A549 (cell line): ENCODE measurements at regions not wholly inside any gene's neighbourhood (a gene's known extent, or its start where the extent isn't known, plus 50 kb on each side); places are given as distances from the start of the nearest gene placed in this dataset.

ENCODE experiments used
- ATAC-seq, 2 experiments: fragments of 200-7000 bp in 1 of 2; fragments of >200 bp in 1 of 2; cut with Nextera tagmentation in 1 of 2; cut with Tn5 transposase in 1 of 2; 3 replicates each; pipeline versions ENCODE4 v1.8.0 to v1.9.1; 2018 to 2020; ENCODE audit warnings: mild to moderate bottlenecking in 1 of 2, moderate library complexity in 1 of 2
- CTCF ChIA-PET: fragments of 300-600 bp; sonication (Branson Sonifier 250); formaldehyde crosslinking; extraction: SDS; loops from one replicate; lab custom pipeline; 2021; ENCODE audit warnings: antibody characterized with exemption, inconsistent platforms; lab: Yijun Ruan, JAX
- POLR2A ChIA-PET: fragments of 350-600 bp; formaldehyde crosslinking; extraction: SDS; loops from one replicate; lab custom pipeline; 2021; ENCODE audit warnings: antibody characterized with exemption, inconsistent platforms; lab: Yijun Ruan, JAX
- DNase-seq, 2 experiments: peaks; one replicate each; pipeline versions ENCODE4 v3.0.0 to v3.0.0-alpha.2; 2011 to 2016; ENCODE audit warnings: low read depth in 1 of 2, low spot score in 1 of 2
- FAIRE-seq: peaks from 2 replicates; lab custom pipeline; 2011; peaks lifted over from hg19 to GRCh38; lab: Jason Lieb, UNC
- H3K27ac ChIP-seq, 2 experiments: fragments of >200 bp; sonication (Bioruptor Twin); formaldehyde crosslinking; 3 replicates each; pipeline ENCODE4 v1.5.1; 2016 to 2017
- H3K4me1 ChIP-seq: fragments of >200 bp; sonication (Bioruptor Twin); formaldehyde crosslinking; 3 replicates; pipeline ENCODE4 v1.6.1; 2016
- H3K4me2 ChIP-seq: fragments of >200 bp; sonication (Bioruptor Twin); formaldehyde crosslinking; 3 replicates; pipeline ENCODE4 v1.6.1; 2016
- H3K4me3 ChIP-seq: fragments of >200 bp; sonication (Bioruptor Twin); formaldehyde crosslinking; 3 replicates; pipeline ENCODE4 v1.5.1; 2016
- H3K9me3 ChIP-seq: fragments of >200 bp; sonication (Bioruptor Twin); formaldehyde crosslinking; 3 replicates; pipeline ENCODE4 v1.6.1; 2016
- CHD2 ChIP-seq: fragments of 150-350 bp; IDR thresholded peaks from 2 replicates; pipeline ENCODE4 v1.6.1; 2014; ENCODE audit warnings: low read length; ENCODE audit not compliant: partially characterized antibody
- CHD4 ChIP-seq: fragments of 200-600 bp; sonication (generic); IDR thresholded peaks from 2 replicates; pipeline ENCODE4 v1.6.1; 2016; ENCODE audit warnings: antibody characterized with exemption, mild to moderate bottlenecking, borderline replicate concordance
- E2F6 ChIP-seq: IDR thresholded peaks from 2 replicates; pipeline ENCODE4 v1.6.1; 2012; ENCODE audit warnings: low read depth, borderline replicate concordance
- EP300 ChIP-seq, 2 experiments: fragments of >200 bp; sonication (Bioruptor Twin); formaldehyde crosslinking; IDR thresholded peaks; 2 replicates in 1 of 2; 3 replicates in 1 of 2; pipeline ENCODE4 v1.6.1; 2016 to 2017
- ESRRA ChIP-seq: fragments of 150-350 bp; IDR thresholded peaks from 2 replicates; pipeline ENCODE4 v1.6.1; 2014; ENCODE audit warnings: mild to moderate bottlenecking, low read length, borderline replicate concordance
- FOSL2 ChIP-seq, 2 experiments: fragments of 450-650 bp in 1 of 2; fragments of >200 bp in 1 of 2; sonication (Bioruptor Twin) in 1 of 2; formaldehyde crosslinking; IDR thresholded peaks; 2 replicates each; pipeline versions ENCODE4 v1.5.0 to v1.6.1; 2016 to 2020; ENCODE audit warnings: mild to moderate bottlenecking in 1 of 2, moderate library complexity in 1 of 2
- GATA3 ChIP-seq: IDR thresholded peaks from 2 replicates; pipeline ENCODE4 v1.6.1; 2012; ENCODE audit warnings: borderline replicate concordance
- HDAC2 ChIP-seq: fragments of 200-600 bp; sonication (generic); IDR thresholded peaks from 2 replicates; pipeline ENCODE4 v1.6.1; 2016
- HES2 ChIP-seq: fragments of >200 bp; sonication (Bioruptor Twin); formaldehyde crosslinking; IDR thresholded peaks from 2 replicates; pipeline ENCODE4 v1.6.1; 2016
- HEYL ChIP-seq: fragments of 250-450 bp; sonication (Bioruptor Pico); IDR thresholded peaks from 2 replicates; pipeline ENCODE4 v1.8.0; 2021; ENCODE audit warnings: mild to moderate bottlenecking, moderate library complexity
- HMGXB4 ChIP-seq: fragments of 250-450 bp; sonication (Bioruptor Pico); IDR thresholded peaks from 2 replicates; pipeline ENCODE4 v1.5.0; 2021; ENCODE audit warnings: mild to moderate bottlenecking, moderate library complexity, borderline replicate concordance
- HOXA7 ChIP-seq: fragments of 250-450 bp; sonication (Bioruptor Pico); IDR thresholded peaks from 2 replicates; pipeline ENCODE4 v1.5.0; 2020; ENCODE audit warnings: mild to moderate bottlenecking, moderate library complexity
- HOXB13 ChIP-seq: fragments of 250-450 bp; sonication (Bioruptor Pico); IDR thresholded peaks from 2 replicates; pipeline ENCODE4 v1.5.0; 2020; ENCODE audit warnings: low read depth, mild to moderate bottlenecking, moderate library complexity
- JUN ChIP-seq, 2 experiments: fragments of >200 bp; sonication (Bioruptor Twin); formaldehyde crosslinking; IDR thresholded peaks; 2 replicates in 1 of 2; 3 replicates in 1 of 2; pipeline ENCODE4 v1.6.1; 2016 to 2017
- JUNB ChIP-seq: fragments of >200 bp; sonication (Bioruptor Twin); formaldehyde crosslinking; IDR thresholded peaks from 2 replicates; pipeline ENCODE4 v1.6.1; 2016
- KDM1A ChIP-seq: fragments of 200-600 bp; sonication (generic); IDR thresholded peaks from 2 replicates; pipeline ENCODE4 v1.6.1; 2016; ENCODE audit warnings: low read depth, mild to moderate bottlenecking
- MAFK ChIP-seq: fragments of 450-650 bp; IDR thresholded peaks from 2 replicates; pipeline ENCODE4 v1.6.1; 2014; ENCODE audit not compliant: partially characterized antibody
- MAX ChIP-seq: IDR thresholded peaks from 2 replicates; pipeline ENCODE4 v1.6.1; 2012
- MAZ ChIP-seq: fragments of 150-350 bp; IDR thresholded peaks from 2 replicates; pipeline ENCODE4 v1.6.1; 2014; ENCODE audit warnings: antibody characterized with exemption, low read depth, low read length, borderline replicate concordance
- NPAS2 ChIP-seq: fragments of 250-450 bp; sonication (Bioruptor Pico); IDR thresholded peaks from 2 replicates; pipeline ENCODE4 v1.8.0; 2022; ENCODE audit warnings: mild to moderate bottlenecking, moderate library complexity, borderline replicate concordance
- POLR2AphosphoS2 ChIP-seq: conservative IDR thresholded peaks from 2 replicates; pipeline ENCODE4 v1.6.1; 2012; ENCODE audit warnings: low read length, improper control_type of control experiment, inconsistent platforms
- REST ChIP-seq: fragments of 200-600 bp; sonication (generic); IDR thresholded peaks from 2 replicates; pipeline ENCODE4 v1.6.1; 2016; ENCODE audit warnings: antibody characterized with exemption, mild to moderate bottlenecking, moderate library complexity
- RFX5 ChIP-seq: fragments of 450-650 bp; IDR thresholded peaks from 2 replicates; pipeline ENCODE4 v1.7.1; 2014; ENCODE audit warnings: antibody characterized with exemption, mild to moderate bottlenecking, moderate library complexity
- TFCP2L1 ChIP-seq: fragments of 250-450 bp; sonication (Bioruptor Pico); IDR thresholded peaks from 2 replicates; pipeline ENCODE4 v1.5.0; 2021; ENCODE audit warnings: mild to moderate bottlenecking
- USF2 ChIP-seq: fragments of 450-650 bp; IDR thresholded peaks from 2 replicates; pipeline ENCODE4 v1.6.1; 2014; ENCODE audit warnings: antibody characterized with exemption
- ZC3H11A ChIP-seq: fragments of 450-650 bp; IDR thresholded peaks from 2 replicates; pipeline ENCODE4 v1.6.1; 2014; ENCODE audit warnings: antibody characterized with exemption, mild to moderate bottlenecking
- ZSCAN20 ChIP-seq: fragments of 250-450 bp; sonication (Bioruptor Pico); IDR thresholded peaks from 2 replicates; pipeline ENCODE4 v1.8.0; 2022; ENCODE audit warnings: mild to moderate bottlenecking, moderate library complexity
- WGBS: methylation state at CpG from one replicate; pipeline ENCODE4 v1.1.6; 2017; ENCODE audit errors: missing lambda C conversion rate; 5-methylcytosine and 5-hydroxymethylcytosine counted together

GRCh38 chr18:55024564-55024963 is 65.3 kb upstream of the CCDC68 start:
- Histone ChIP-seq H3K4me3 (no peak overlapping the region), H3K4me1 (no peaks in the 10 kb centered on the region), H3K27ac (no peak overlapping the region), H3K9me3 (no peaks in the 10 kb centered on the region), H3K4me2 (no peak overlapping the region)
- no peak for ATAC-seq
- TF ChIP-seq CHD4: no peak
- TF ChIP-seq RFX5: no peak
- TF ChIP-seq ZSCAN20 (CRISPR knock-in tag): no peak
- no peak for TF ChIP-seq HOXA7 (CRISPR knock-in tag)
- TF ChIP-seq JUN (IDR thresholded peaks at IDR 0.05): no peak
- TF ChIP-seq HMGXB4 (CRISPR knock-in tag): no peak
- TF ChIP-seq CHD2: no peak
- TF ChIP-seq JUNB: no peak
- TF ChIP-seq ESRRA: no peak
- no peak for TF ChIP-seq E2F6
- TF ChIP-seq ZC3H11A: no peak
- no peak for TF ChIP-seq POLR2AphosphoS2
- no peak for TF ChIP-seq MAZ
- FAIRE-seq: no peak
- POLR2A ChIA-PET: no interaction called here
- DNase-seq: no peak
- CTCF ChIA-PET: no interaction called here

GRCh38 chr18:55018602-55019001 is 59.3 kb upstream of the CCDC68 start:
- no peak overlapping the region for H3K4me2 ChIP-seq
- 0 out of 3 replicates have a peak, but pooled peaks cover 4% of the 10 kb centered on the region for H3K4me1 ChIP-seq
- TF ChIP-seq EP300 (IDR thresholded peaks at IDR 0.05) (no peak), HEYL (CRISPR knock-in tag) (no peak), RFX5 (no peak), TFCP2L1 (CRISPR knock-in tag) (no peak), FOSL2 (IDR thresholded peaks at IDR 0.05) (no peak), FOSL2 (CRISPR knock-in tag; IDR thresholded peaks at IDR 0.05) (peak; percentile 57; the same call in 1 of the 2 replicates), MAX (no peak), ESRRA (no peak)
- CTCF ChIA-PET: no interaction called here
- H3K9me3 ChIP-seq: no peaks in the 10 kb centered on the region
- H3K27ac ChIP-seq: no peak overlapping the region
- no peak for ATAC-seq
- POLR2A ChIA-PET: no interaction called here
- no peak overlapping the region for H3K4me3 ChIP-seq
- DNase-seq: no peak
- FAIRE-seq: no peak

GRCh38 chr18:55014095-55014494 is 54.8 kb upstream of the CCDC68 start:
- H3K27ac ChIP-seq: no peak overlapping the region
- no peak for ATAC-seq
- FAIRE-seq: no peak
- no peaks in the 10 kb centered on the region for H3K9me3 ChIP-seq
- POLR2A ChIA-PET: no interaction called here
- DNase-seq: no peak
- H3K4me2 ChIP-seq: no peak overlapping the region
- 97% methylated on average over 3 of the region's 3 CpGs for WGBS
- CTCF ChIA-PET: interaction anchor here (0.7 kb wide), 1 partner anchor 1139 kb away, joined by 3 read pairs; no protein-coding TSS in a partner anchor
- no peak overlapping the region for H3K4me3 ChIP-seq
- H3K4me1 ChIP-seq: 0 out of 3 replicates have a peak, but pooled peaks cover 9% of the 10 kb centered on the region
- no peak for TF ChIP-seq GATA3
- no peak for TF ChIP-seq REST
- no peak for TF ChIP-seq HEYL (CRISPR knock-in tag)
- no peak for TF ChIP-seq ESRRA
- TF ChIP-seq JUNB: no peak
- no peak for TF ChIP-seq MAX
- TF ChIP-seq KDM1A: no peak
- no peak for TF ChIP-seq ZC3H11A
- TF ChIP-seq NPAS2 (CRISPR knock-in tag): no peak
- no peak for TF ChIP-seq CHD4
- no peak for TF ChIP-seq TFCP2L1 (CRISPR knock-in tag)
- no peak for TF ChIP-seq HES2
- TF ChIP-seq MAFK: no peak
- TF ChIP-seq HOXB13 (CRISPR knock-in tag): no peak
- TF ChIP-seq USF2: no peak
- TF ChIP-seq HDAC2: no peak
